ENCODE measurements at regions not wholly inside any gene's neighbourhood (a gene's known extent, or its start where the extent isn't known, plus 50 kb on each side); places are given as distances from the start of the nearest gene placed in this dataset.

DNA sequence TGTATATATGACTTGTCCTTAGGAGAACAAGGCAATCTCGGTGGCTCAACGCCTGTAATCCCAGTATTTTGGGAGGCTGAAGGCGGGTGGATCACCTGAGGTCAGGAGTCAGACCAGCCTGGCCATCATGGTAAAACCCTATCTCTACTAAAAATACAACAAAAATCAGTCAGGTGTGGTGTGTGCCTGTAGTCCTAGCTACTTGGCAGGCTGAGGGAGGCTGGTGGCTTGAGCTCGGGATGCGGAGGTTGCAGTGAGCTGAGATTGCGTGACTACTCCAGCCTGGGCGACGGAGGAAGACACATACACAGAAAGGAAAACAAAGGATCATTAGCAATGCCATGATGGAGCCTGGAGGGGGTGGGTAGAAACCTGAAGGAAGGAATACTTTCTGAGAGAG, 166.6 kb upstream of the RREB1 start:
- no peak for TF ChIP-seq CTCF (IDR thresholded peaks at IDR 0.05)
- no peak for TF ChIP-seq POLR2A (IDR thresholded peaks at IDR 0.05)

Measured in heart left ventricle (tissue), 13 donors.